Neural cell (in vitro differentiated cells): ENCODE measurements at regions not wholly inside any gene's neighbourhood (a gene's known extent, or its start where the extent isn't known, plus 50 kb on each side); places are given as distances from the start of the nearest gene placed in this dataset.

Experiments used
- H2AFZ ChIP-seq: fragments of 200-600, 300-800 bp; sonication (generic), shearing (Covaris generic); 2 replicates; pipeline ENCODE4 v1.6.0; 2014; ENCODE audit warnings: low read depth, mild to moderate bottlenecking, antibody characterized with exemption, low read length, moderate library complexity
- H3F3A ChIP-seq: fragments of 200-600 bp; shearing (Covaris generic); 2 replicates; pipeline ENCODE4 v1.6.1; 2016; ENCODE audit warnings: mild to moderate bottlenecking, moderate library complexity, mixed read lengths, antibody characterized with exemption, low read length; ENCODE audit not compliant: insufficient read depth, poor library complexity, severe bottlenecking
- H3K27ac ChIP-seq: fragments of 200-600, 300-800 bp; sonication (generic), shearing (Covaris generic); 2 replicates; pipeline ENCODE4 v1.5.1; 2014; ENCODE audit warnings: mild to moderate bottlenecking, low read length, moderate library complexity
- H3K27me3 ChIP-seq: fragments of 300-800, 200-600 bp; sonication (generic), shearing (Covaris generic); 2 replicates; pipeline ENCODE4 v1.6.0; 2014; ENCODE audit warnings: mild to moderate bottlenecking, low read depth, low read length, moderate library complexity; ENCODE audit not compliant: insufficient read depth
- H3K36me3 ChIP-seq: fragments of 300-800, 200-600 bp; sonication (generic), shearing (Covaris generic); 2 replicates; pipeline ENCODE4 v1.5.1; 2014; ENCODE audit warnings: mild to moderate bottlenecking, antibody characterized with exemption, low read length, moderate library complexity; ENCODE audit not compliant: insufficient read depth
- H3K4me2 ChIP-seq: fragments of 300-800, 200-600 bp; sonication (generic), shearing (Covaris generic); 2 replicates; pipeline ENCODE4 v1.6.0; 2014; ENCODE audit warnings: mild to moderate bottlenecking, low read length
- H3K4me3 ChIP-seq: fragments of 300-800, 200-600 bp; sonication (generic), shearing (Covaris generic); 2 replicates; pipeline ENCODE4 v1.5.1; 2014; ENCODE audit warnings: mild to moderate bottlenecking, low read length, moderate library complexity
- H3K79me2 ChIP-seq: fragments of 200-600 bp; shearing (Covaris generic); replicated peaks from 2 replicates; pipeline ENCODE4 v1.6.0; 2014; ENCODE audit warnings: mild to moderate bottlenecking, low read length, moderate library complexity; ENCODE audit not compliant: insufficient read depth
- H3K9ac ChIP-seq: fragments of 300-800, 200-600 bp; sonication (generic), shearing (Covaris generic); 2 replicates; pipeline ENCODE4 v1.6.1; 2016; ENCODE audit warnings: mild to moderate bottlenecking, low read length, mixed read lengths
- H3K9me2 ChIP-seq: fragments of 200-600 bp; shearing (Covaris generic); 2 replicates; pipeline ENCODE4 v1.6.1; 2016; ENCODE audit warnings: mild to moderate bottlenecking, low read length, mixed read lengths; ENCODE audit not compliant: insufficient read depth
- H3K9me3 ChIP-seq: fragments of 200-600, 300-800 bp; sonication (generic), shearing (Covaris generic); 2 replicates; pipeline ENCODE4 v1.6.1; 2016; ENCODE audit warnings: mild to moderate bottlenecking, mixed run types, low read length, moderate library complexity, mixed read lengths
- H4K20me1 ChIP-seq: fragments of 200-600 bp; shearing (Covaris generic); 2 replicates; pipeline ENCODE4 v1.6.1; 2016; ENCODE audit warnings: mild to moderate bottlenecking, mixed run types; ENCODE audit not compliant: insufficient read depth
- EP300 ChIP-seq: fragments of 450-650 bp; conservative IDR thresholded peaks from 2 replicates; pipeline ENCODE4 v1.6.1; 2014; ENCODE audit warnings: antibody characterized with exemption, mild to moderate bottlenecking, moderate library complexity; ENCODE audit not compliant: poor library complexity, severe bottlenecking
- EZH2 ChIP-seq: fragments of 200-600, 300-800 bp; shearing (Covaris generic), sonication (generic); IDR thresholded peaks from 2 replicates; pipeline ENCODE4 v1.6.1; 2014; ENCODE audit warnings: antibody characterized with exemption, low read length, borderline replicate concordance, mild to moderate bottlenecking; ENCODE audit not compliant: insufficient read depth, poor library complexity, severe bottlenecking
- MXI1 ChIP-seq: fragments of 450-650 bp; conservative IDR thresholded peaks from 2 replicates; pipeline ENCODE4 v1.6.1; 2014; ENCODE audit warnings: antibody characterized with exemption, mild to moderate bottlenecking; ENCODE audit not compliant: poor library complexity, severe bottlenecking
- POLR2AphosphoS5 ChIP-seq: IDR thresholded peaks from 2 replicates; pipeline ENCODE4 v1.6.1; 2012
- RAD21 ChIP-seq: fragments of 450-650 bp; conservative IDR thresholded peaks from 2 replicates; pipeline ENCODE4 v1.6.1; 2014; ENCODE audit warnings: antibody characterized with exemption, mild to moderate bottlenecking, moderate library complexity
- SMC3 ChIP-seq: fragments of 450-650 bp; conservative IDR thresholded peaks from 2 replicates; pipeline ENCODE4 v1.6.1; 2014; ENCODE audit warnings: antibody characterized with exemption, mild to moderate bottlenecking, moderate library complexity; ENCODE audit not compliant: poor library complexity
- TAF1 ChIP-seq: IDR thresholded peaks from 2 replicates; pipeline ENCODE4 v1.6.1; 2012; ENCODE audit warnings: low read depth
- TF ChIP-seq, protein P1 (sequence below): fragments of 450-650 bp; IDR thresholded peaks from 2 replicates; pipeline ENCODE4 v1.5.1; 2014; ENCODE audit warnings: antibody characterized with exemption, mild to moderate bottlenecking, moderate library complexity; ENCODE audit not compliant: poor library complexity, severe bottlenecking
- TF ChIP-seq, protein P2 (sequence below): IDR thresholded peaks from 2 replicates; pipeline ENCODE4 v1.6.1; 2012; ENCODE audit warnings: borderline replicate concordance

GRCh38 chr3:161647936-161648470 is 151.4 kb downstream of the OTOL1 start:
- no peaks in the 10 kb centered on the region for H3K79me2 ChIP-seq
- no peaks in the 10 kb centered on the region for H3K36me3 ChIP-seq
- no peak overlapping the region for H3K27ac ChIP-seq
- no peak overlapping the region for H3K4me2 ChIP-seq
- no peaks in the 10 kb centered on the region for H4K20me1 ChIP-seq
- no peak overlapping the region for H3K9ac ChIP-seq
- H3K27me3 ChIP-seq = no peaks in the 10 kb centered on the region
- H3K9me2 ChIP-seq = no peaks in the 10 kb centered on the region
- H3K9me3 ChIP-seq = no peaks in the 10 kb centered on the region
- H2AFZ ChIP-seq = no peak overlapping the region
- no peak for TF ChIP-seq MXI1
- no peak for TF ChIP-seq POLR2AphosphoS5
- no peak for TF ChIP-seq EZH2
- TF ChIP-seq RAD21 = no peak
- TF ChIP-seq, protein P1, sequence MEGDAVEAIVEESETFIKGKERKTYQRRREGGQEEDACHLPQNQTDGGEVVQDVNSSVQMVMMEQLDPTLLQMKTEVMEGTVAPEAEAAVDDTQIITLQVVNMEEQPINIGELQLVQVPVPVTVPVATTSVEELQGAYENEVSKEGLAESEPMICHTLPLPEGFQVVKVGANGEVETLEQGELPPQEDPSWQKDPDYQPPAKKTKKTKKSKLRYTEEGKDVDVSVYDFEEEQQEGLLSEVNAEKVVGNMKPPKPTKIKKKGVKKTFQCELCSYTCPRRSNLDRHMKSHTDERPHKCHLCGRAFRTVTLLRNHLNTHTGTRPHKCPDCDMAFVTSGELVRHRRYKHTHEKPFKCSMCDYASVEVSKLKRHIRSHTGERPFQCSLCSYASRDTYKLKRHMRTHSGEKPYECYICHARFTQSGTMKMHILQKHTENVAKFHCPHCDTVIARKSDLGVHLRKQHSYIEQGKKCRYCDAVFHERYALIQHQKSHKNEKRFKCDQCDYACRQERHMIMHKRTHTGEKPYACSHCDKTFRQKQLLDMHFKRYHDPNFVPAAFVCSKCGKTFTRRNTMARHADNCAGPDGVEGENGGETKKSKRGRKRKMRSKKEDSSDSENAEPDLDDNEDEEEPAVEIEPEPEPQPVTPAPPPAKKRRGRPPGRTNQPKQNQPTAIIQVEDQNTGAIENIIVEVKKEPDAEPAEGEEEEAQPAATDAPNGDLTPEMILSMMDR = no peak
- no peak for TF ChIP-seq SMC3
- TF ChIP-seq EP300 = no peak
- TF ChIP-seq TAF1 = no peak
- TF ChIP-seq, protein P2, sequence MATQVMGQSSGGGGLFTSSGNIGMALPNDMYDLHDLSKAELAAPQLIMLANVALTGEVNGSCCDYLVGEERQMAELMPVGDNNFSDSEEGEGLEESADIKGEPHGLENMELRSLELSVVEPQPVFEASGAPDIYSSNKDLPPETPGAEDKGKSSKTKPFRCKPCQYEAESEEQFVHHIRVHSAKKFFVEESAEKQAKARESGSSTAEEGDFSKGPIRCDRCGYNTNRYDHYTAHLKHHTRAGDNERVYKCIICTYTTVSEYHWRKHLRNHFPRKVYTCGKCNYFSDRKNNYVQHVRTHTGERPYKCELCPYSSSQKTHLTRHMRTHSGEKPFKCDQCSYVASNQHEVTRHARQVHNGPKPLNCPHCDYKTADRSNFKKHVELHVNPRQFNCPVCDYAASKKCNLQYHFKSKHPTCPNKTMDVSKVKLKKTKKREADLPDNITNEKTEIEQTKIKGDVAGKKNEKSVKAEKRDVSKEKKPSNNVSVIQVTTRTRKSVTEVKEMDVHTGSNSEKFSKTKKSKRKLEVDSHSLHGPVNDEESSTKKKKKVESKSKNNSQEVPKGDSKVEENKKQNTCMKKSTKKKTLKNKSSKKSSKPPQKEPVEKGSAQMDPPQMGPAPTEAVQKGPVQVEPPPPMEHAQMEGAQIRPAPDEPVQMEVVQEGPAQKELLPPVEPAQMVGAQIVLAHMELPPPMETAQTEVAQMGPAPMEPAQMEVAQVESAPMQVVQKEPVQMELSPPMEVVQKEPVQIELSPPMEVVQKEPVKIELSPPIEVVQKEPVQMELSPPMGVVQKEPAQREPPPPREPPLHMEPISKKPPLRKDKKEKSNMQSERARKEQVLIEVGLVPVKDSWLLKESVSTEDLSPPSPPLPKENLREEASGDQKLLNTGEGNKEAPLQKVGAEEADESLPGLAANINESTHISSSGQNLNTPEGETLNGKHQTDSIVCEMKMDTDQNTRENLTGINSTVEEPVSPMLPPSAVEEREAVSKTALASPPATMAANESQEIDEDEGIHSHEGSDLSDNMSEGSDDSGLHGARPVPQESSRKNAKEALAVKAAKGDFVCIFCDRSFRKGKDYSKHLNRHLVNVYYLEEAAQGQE = no peak
- no peak overlapping the region for H3K4me3 ChIP-seq
- H3F3A ChIP-seq = no peaks in the 10 kb centered on the region

- TF ChIP-seq MXI1 (no peak), EZH2 (no peak), TAF1 (no peak), EP300 (no peak), SMC3 (no peak), POLR2AphosphoS5 (no peak), RAD21 (no peak)
- TF ChIP-seq, protein P1 = no peak
- TF ChIP-seq, protein P2 = no peak
- H3F3A ChIP-seq = no peaks in the 10 kb centered on the region
- H3K9ac ChIP-seq = no peak overlapping the region
- H3K36me3 ChIP-seq = no peaks in the 10 kb centered on the region
- H3K27ac ChIP-seq = no peak overlapping the region
- H3K4me3 ChIP-seq = no peak overlapping the region
- no peaks in the 10 kb centered on the region for H4K20me1 ChIP-seq
- H3K27me3 ChIP-seq = no peaks in the 10 kb centered on the region
- H3K4me2 ChIP-seq = no peak overlapping the region
- H3K9me2 ChIP-seq = no peaks in the 10 kb centered on the region
- no peaks in the 10 kb centered on the region for H3K79me2 ChIP-seq
- no peaks in the 10 kb centered on the region for H3K9me3 ChIP-seq
- no peak overlapping the region for H2AFZ ChIP-seq
Measured at GRCh38 chr3:161649900-161650484, 153.4 kb downstream of the OTOL1 start.
